SK-N-MC (cell line): ENCODE measurements at regions not wholly inside any gene's neighbourhood (a gene's known extent, or its start where the extent isn't known, plus 50 kb on each side); places are given as distances from the start of the nearest gene placed in this dataset.

Experiments used
- EZH2 ChIP-seq: fragments of 200-600 bp; sonication (generic); IDR thresholded peaks from one replicate; pipeline ENCODE4 v1.6.1; 2017; ENCODE audit warnings: antibody characterized with exemption
- FOXP2 ChIP-seq: optimal IDR thresholded peaks from 2 replicates; pipeline ENCODE3; 2011; ENCODE audit warnings: mild to moderate bottlenecking, moderate library complexity; ENCODE audit not compliant: insufficient read depth; ENCODE audit errors: extremely low read length, control extremely low read depth
- POLR2AphosphoS5 ChIP-seq: IDR thresholded peaks from 2 replicates; pipeline ENCODE4 v1.6.1; 2012; ENCODE audit warnings: mild to moderate bottlenecking, low read depth, low read length, borderline replicate concordance

DNA sequence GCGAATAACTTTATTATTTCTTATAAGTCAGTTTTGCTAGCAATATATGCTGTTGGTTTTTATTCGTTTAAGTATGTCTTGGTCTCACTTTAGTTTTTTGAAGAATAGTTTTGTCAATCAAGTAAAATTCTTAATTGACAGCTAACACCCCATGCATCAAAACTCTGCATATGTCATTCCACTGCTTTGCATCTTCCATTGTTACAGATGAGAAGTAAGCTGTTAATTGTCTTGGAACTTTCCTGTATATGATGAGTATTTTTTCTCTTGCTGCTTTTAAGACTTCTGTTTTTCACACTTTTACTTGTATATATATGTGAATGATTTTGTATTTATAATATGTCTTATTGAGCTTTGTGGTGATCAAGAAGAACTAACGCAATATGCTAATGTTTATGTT, 1048.4 kb downstream of the CNTNAP5 start:
- TF ChIP-seq EZH2: no peak
- TF ChIP-seq POLR2AphosphoS5: no peak
- TF ChIP-seq FOXP2: no peak
